NCI-H510A (cell line): ENCODE measurements at regions not wholly inside any gene's neighbourhood (a gene's known extent, or its start where the extent isn't known, plus 50 kb on each side); places are given as distances from the start of the nearest gene placed in this dataset.
"Not testable (repeated sequence)": the region's sequence is repeated elsewhere in the genome, so short reads cannot be mapped to it uniquely, and the experiment has no call there.

ENCODE experiments used
- DNase-seq: peaks from one replicate; lab custom pipeline; 2025; lab: John Stamatoyannopoulos, UW

- no peak for DNase-seq
Measured at GRCh38 chr4:53714236-53715140, 123.2 kb upstream of the LNX1 start.

GRCh38 chr4:53713767-53714166 is 122.5 kb upstream of the LNX1 start:
- DNase-seq: no peak

- DNase-seq: no peak
Measured at GRCh38 chr4:53713296-53713695, 122.0 kb upstream of the LNX1 start.

- no peak for DNase-seq
Measured at GRCh38 chr4:53712408-53713020, 121.2 kb upstream of the LNX1 start.

- DNase-seq: no peak
Measured at GRCh38 chr4:53711926-53712325, 120.6 kb upstream of the LNX1 start.

GRCh38 chr4:53709693-53710092 is 118.4 kb upstream of the LNX1 start:
- DNase-seq: no peak

- no peak for DNase-seq
Measured at GRCh38 chr4:53707491-53707890, 116.2 kb upstream of the LNX1 start.

- DNase-seq: peak; percentile 49
Measured at GRCh38 chr4:53706422-53707032, 115.2 kb upstream of the LNX1 start.

- DNase-seq: no peak
Measured at GRCh38 chr4:53705972-53706371, 114.7 kb upstream of the LNX1 start.

- DNase-seq: no peak
Measured at GRCh38 chr4:53705151-53705764, 114.0 kb upstream of the LNX1 start.

GRCh38 chr4:53704329-53704728 is 113.0 kb upstream of the LNX1 start:
- no peak for DNase-seq

GRCh38 chr4:53703267-53703655 is 112.0 kb upstream of the LNX1 start:
- DNase-seq: no peak

- peak; percentile 91 for DNase-seq
Measured at GRCh38 chr4:53702334-53703266, 111.3 kb upstream of the LNX1 start.

- not testable (repeated sequence) for DNase-seq
Measured at GRCh38 chr4:53701260-53701659, 110.0 kb upstream of the LNX1 start.

- not testable (repeated sequence) for DNase-seq
Measured at GRCh38 chr4:53699310-53699709, 108.0 kb upstream of the LNX1 start.

- DNase-seq: no peak
Measured at GRCh38 chr4:53697016-53697685, 105.9 kb upstream of the LNX1 start.

- DNase-seq: no peak
Measured at GRCh38 chr4:53695540-53696463, 104.5 kb upstream of the LNX1 start.

GRCh38 chr4:53694666-53695065 is 103.4 kb upstream of the LNX1 start:
- no peak for DNase-seq

GRCh38 chr4:53693909-53694308 is 102.6 kb upstream of the LNX1 start:
- peak; percentile 6 for DNase-seq

- DNase-seq: peak; percentile 40
Measured at GRCh38 chr4:53693408-53693807, 102.1 kb upstream of the LNX1 start.
